ENCODE measurements at regions not wholly inside any gene's neighbourhood (a gene's known extent, or its start where the extent isn't known, plus 50 kb on each side); places are given as distances from the start of the nearest gene placed in this dataset.

DNA sequence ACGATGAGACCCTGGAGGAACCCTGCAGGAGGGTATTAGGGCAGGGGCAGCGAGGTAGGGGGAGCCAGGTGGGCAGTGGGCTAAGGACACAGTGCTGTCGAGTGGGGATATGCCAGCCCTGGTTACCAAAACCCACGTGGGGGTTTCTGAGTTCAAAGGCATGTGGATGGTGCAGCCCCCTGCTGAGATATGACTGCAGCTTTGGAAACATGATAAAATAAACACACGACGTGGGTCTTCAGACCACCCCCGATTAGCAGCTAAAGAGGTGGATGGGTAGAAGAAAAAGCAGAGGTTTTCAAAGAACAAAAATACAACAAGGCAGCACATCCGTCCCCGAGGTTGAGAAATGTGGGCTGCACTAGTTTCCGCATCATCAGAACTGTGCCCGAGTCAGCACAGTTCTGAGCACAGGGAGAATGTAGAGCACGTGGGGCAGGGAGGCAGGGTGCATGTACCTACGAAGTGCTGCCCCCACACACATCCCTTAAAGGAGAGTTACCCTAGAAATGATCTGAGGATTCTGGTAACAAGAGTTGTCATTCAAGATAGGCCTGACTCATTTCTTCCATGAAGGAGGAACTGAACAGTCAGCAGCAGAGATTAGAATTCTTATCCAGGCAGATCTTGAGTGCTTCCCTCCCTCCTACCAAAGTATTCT lies 121.3 kb downstream of the RPLP1 start:
- H3K4me2 ChIP-seq (ENCODE audit: low read length): no peak overlapping the region
- H2AFZ ChIP-seq (ENCODE audit: low read length): no peak overlapping the region
- H3K4me3 ChIP-seq (ENCODE audit: low read depth, low read length, poor library complexity, severe bottlenecking): no peak overlapping the region
- no peaks in the 10 kb centered on the region for H3K9me3 ChIP-seq (ENCODE audit: low read length)
- ChIA-PET CTCF (ENCODE audit: unreplicated experiment) (no interaction called here), POLR2A (no interaction called here)
- BruUV-seq (replicated peaks): no TSS peak
- DNase-seq (ENCODE audit: low spot score): no peak
- no peaks in the 10 kb centered on the region for H3K9me2 ChIP-seq (ENCODE audit: insufficient read depth, low read length)
- H3K27ac ChIP-seq (ENCODE audit: low read depth, low read length, poor library complexity, severe bottlenecking): no peak overlapping the region
- no peaks in the 10 kb centered on the region for H4K20me1 ChIP-seq (ENCODE audit: insufficient read depth, low read length)
- TF ChIP-seq EZH2phosphoT487 (IDR thresholded peaks at IDR 0.05; ENCODE audit: borderline replicate concordance, low read depth, low read length): no peak
- TF ChIP-seq, protein P1, sequence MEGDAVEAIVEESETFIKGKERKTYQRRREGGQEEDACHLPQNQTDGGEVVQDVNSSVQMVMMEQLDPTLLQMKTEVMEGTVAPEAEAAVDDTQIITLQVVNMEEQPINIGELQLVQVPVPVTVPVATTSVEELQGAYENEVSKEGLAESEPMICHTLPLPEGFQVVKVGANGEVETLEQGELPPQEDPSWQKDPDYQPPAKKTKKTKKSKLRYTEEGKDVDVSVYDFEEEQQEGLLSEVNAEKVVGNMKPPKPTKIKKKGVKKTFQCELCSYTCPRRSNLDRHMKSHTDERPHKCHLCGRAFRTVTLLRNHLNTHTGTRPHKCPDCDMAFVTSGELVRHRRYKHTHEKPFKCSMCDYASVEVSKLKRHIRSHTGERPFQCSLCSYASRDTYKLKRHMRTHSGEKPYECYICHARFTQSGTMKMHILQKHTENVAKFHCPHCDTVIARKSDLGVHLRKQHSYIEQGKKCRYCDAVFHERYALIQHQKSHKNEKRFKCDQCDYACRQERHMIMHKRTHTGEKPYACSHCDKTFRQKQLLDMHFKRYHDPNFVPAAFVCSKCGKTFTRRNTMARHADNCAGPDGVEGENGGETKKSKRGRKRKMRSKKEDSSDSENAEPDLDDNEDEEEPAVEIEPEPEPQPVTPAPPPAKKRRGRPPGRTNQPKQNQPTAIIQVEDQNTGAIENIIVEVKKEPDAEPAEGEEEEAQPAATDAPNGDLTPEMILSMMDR (conservative IDR thresholded peaks at IDR 0.05; ENCODE audit: low read length): no peak
- H3K79me2 ChIP-seq (ENCODE audit: insufficient read depth, low read depth, low read length): no peaks in the 10 kb centered on the region
- no peaks in the 10 kb centered on the region for H3K36me3 ChIP-seq (ENCODE audit: insufficient read depth, low read length)
- intact Hi-C loops (cut with micrococcal nuclease; ENCODE audit: unreplicated experiment): loop anchor here (10.0 kb wide), 2 partner anchors 151 to 891 kb away; no protein-coding TSS in a partner anchor
- H3K4me1 ChIP-seq (ENCODE audit: insufficient read depth, low read length, poor library complexity, severe bottlenecking): no peaks in the 10 kb centered on the region

- BruUV-seq (replicated peaks): no TSS peak
- no peaks in the 10 kb centered on the region for H3K9me2 ChIP-seq (ENCODE audit: insufficient read depth, low read length)
- H3K4me2 ChIP-seq (ENCODE audit: low read length): no peak overlapping the region
- ChIA-PET POLR2A (no interaction called here), CTCF (ENCODE audit: unreplicated experiment) (no interaction called here)
- intact Hi-C loops (cut with micrococcal nuclease; ENCODE audit: unreplicated experiment): loop anchor here (10.0 kb wide), 2 partner anchors 150 to 890 kb away; no protein-coding TSS in a partner anchor
- H3K9me3 ChIP-seq (ENCODE audit: low read length): no peaks in the 10 kb centered on the region
- DNase-seq (ENCODE audit: low spot score): no peak
- H2AFZ ChIP-seq (ENCODE audit: low read length): no peak overlapping the region
- no peak overlapping the region for H3K4me3 ChIP-seq (ENCODE audit: low read depth, low read length, poor library complexity, severe bottlenecking)
- no peaks in the 10 kb centered on the region for H3K4me1 ChIP-seq (ENCODE audit: insufficient read depth, low read length, poor library complexity, severe bottlenecking)
- H4K20me1 ChIP-seq (ENCODE audit: insufficient read depth, low read length): no peaks in the 10 kb centered on the region
- no peak overlapping the region for H3K27ac ChIP-seq (ENCODE audit: low read depth, low read length, poor library complexity, severe bottlenecking)
- TF ChIP-seq, protein P1 (conservative IDR thresholded peaks at IDR 0.05; ENCODE audit: low read length): no peak
- no peak for TF ChIP-seq EZH2phosphoT487 (IDR thresholded peaks at IDR 0.05; ENCODE audit: borderline replicate concordance, low read depth, low read length)
- H3K36me3 ChIP-seq (ENCODE audit: insufficient read depth, low read length): no peaks in the 10 kb centered on the region
- no peaks in the 10 kb centered on the region for H3K79me2 ChIP-seq (ENCODE audit: insufficient read depth, low read depth, low read length)
These were observed 121.9 kb downstream of the RPLP1 start for GRCh38 chr15:69574506-69574905.

DNA sequence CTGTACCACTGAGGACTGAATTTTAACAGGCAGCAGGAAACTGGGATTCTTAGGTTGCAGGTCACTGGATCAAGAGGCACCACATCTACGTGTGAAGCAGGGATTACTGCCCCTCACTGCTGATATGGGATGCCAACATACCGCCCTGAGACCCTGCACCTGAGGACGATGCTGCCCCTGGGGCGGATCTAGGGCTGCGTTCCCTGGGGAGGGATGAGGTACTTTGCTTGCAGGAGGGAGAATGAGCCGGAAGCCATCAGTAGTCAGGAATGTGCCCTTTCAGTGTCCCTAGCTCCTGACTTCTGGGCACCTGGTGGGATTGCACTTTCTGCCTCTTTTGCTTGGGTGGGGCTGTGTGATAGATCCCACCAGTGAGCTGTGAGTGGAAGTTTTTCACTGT lies 122.8 kb downstream of the RPLP1 start:
- Histone ChIP-seq H3K79me2 (ENCODE audit: insufficient read depth, low read depth, low read length) (no peaks in the 10 kb centered on the region), H3K36me3 (ENCODE audit: insufficient read depth, low read length) (no peaks in the 10 kb centered on the region), H4K20me1 (ENCODE audit: insufficient read depth, low read length) (no peaks in the 10 kb centered on the region), H3K9me2 (ENCODE audit: insufficient read depth, low read length) (no peaks in the 10 kb centered on the region), H3K27ac (ENCODE audit: low read depth, low read length, poor library complexity, severe bottlenecking) (no peak overlapping the region), H3K9me3 (ENCODE audit: low read length) (no peaks in the 10 kb centered on the region), H3K4me2 (ENCODE audit: low read length) (no peak overlapping the region), H3K4me1 (ENCODE audit: insufficient read depth, low read length, poor library complexity, severe bottlenecking) (no peaks in the 10 kb centered on the region), H3K4me3 (ENCODE audit: low read depth, low read length, poor library complexity, severe bottlenecking) (no peak overlapping the region), H2AFZ (ENCODE audit: low read length) (no peak overlapping the region)
- BruUV-seq (replicated peaks): no TSS peak
- CTCF ChIA-PET (ENCODE audit: unreplicated experiment): no interaction called here
- no peak for TF ChIP-seq EZH2phosphoT487 (IDR thresholded peaks at IDR 0.05; ENCODE audit: borderline replicate concordance, low read depth, low read length)
- TF ChIP-seq, protein P1 (conservative IDR thresholded peaks at IDR 0.05; ENCODE audit: low read length): no peak
- intact Hi-C loops (cut with micrococcal nuclease; ENCODE audit: unreplicated experiment): loop anchor here (10.0 kb wide), 2 partner anchors 149 to 889 kb away; no protein-coding TSS in a partner anchor
- no peak for DNase-seq (ENCODE audit: low spot score)
- POLR2A ChIA-PET: no interaction called here
